Gastrocnemius medialis (tissue), 4 donors: ENCODE measurements at regions not wholly inside any gene's neighbourhood (a gene's known extent, or its start where the extent isn't known, plus 50 kb on each side); places are given as distances from the start of the nearest gene placed in this dataset.
"Not testable (repeated sequence)": the region's sequence is repeated elsewhere in the genome, so short reads cannot be mapped to it uniquely, and the experiment has no call there.

Experiments
- ATAC-seq, 2 donors: fragments of 150-250 bp; one replicate each; pipeline ENCODE4 v1.9.1; 2016
- DNase-seq, 2 donors: peaks; one replicate each; pipeline ENCODE4 v3.0.0-alpha.2; 2019
- H3K27ac ChIP-seq, 4 donors: fragments of 200-600 bp; sonication (generic); 1 replicate in 1 of 4; 2 replicates in 3 of 4; pipeline ENCODE4 v1.5.1; 2016 to 2018; ENCODE audit warnings: mild to moderate bottlenecking in 2 of 4, moderate library complexity in 1 of 4
- H3K27me3 ChIP-seq, 3 donors: fragments of 200-600 bp; sonication (generic) in 2 of 3; 1 replicate in 1 of 3; 2 replicates in 2 of 3; pipeline versions ENCODE4 v1.5.1 to v1.6.0; 2016 to 2019; ENCODE audit warnings: mild to moderate bottlenecking in 1 of 3, moderate library complexity in 1 of 3
- H3K36me3 ChIP-seq, 2 donors: fragments of 200-600 bp; sonication (generic) in 1 of 2; one replicate each; pipeline ENCODE4 v1.5.1; 2017 to 2018
- H3K4me1 ChIP-seq, 2 donors: fragments of 200-600 bp; sonication (generic) in 1 of 2; one replicate each; pipeline ENCODE4 v1.5.1; 2016 to 2017; ENCODE audit warnings: mild to moderate bottlenecking in 2 of 2
- H3K4me3 ChIP-seq, 4 donors: fragments of 200-600 bp; sonication (generic) in 3 of 4; 1 replicate in 1 of 4; 2 replicates in 3 of 4; pipeline ENCODE4 v1.5.1; 2016 to 2019; ENCODE audit warnings: mild to moderate bottlenecking in 2 of 4
- H3K9me3 ChIP-seq, 3 donors: fragments of 200-600 bp; sonication (generic) in 2 of 3; 1 replicate in 1 of 3; 2 replicates in 2 of 3; pipeline ENCODE4 v1.5.1; 2016 to 2019
- CTCF ChIP-seq, 5 experiments: fragments of 450-650 bp in 3 of 5; fragments of 200-600 bp in 2 of 5; sonication (generic) in 2 of 5; IDR thresholded peaks in 4 of 5; conservative IDR thresholded peaks in 1 of 5; 1 replicate in 4 of 5; 2 replicates in 1 of 5; pipeline ENCODE4 v1.5.1; 2016 to 2019; ENCODE audit warnings: antibody characterized with exemption in 5 of 5, mild to moderate bottlenecking in 3 of 5, moderate library complexity in 3 of 5
- POLR2A ChIP-seq, 2 donors: fragments of 450-650 bp; IDR thresholded peaks; one replicate each; pipeline ENCODE4 v1.6.1; 2017; ENCODE audit warnings: antibody characterized with exemption in 2 of 2, mild to moderate bottlenecking in 2 of 2, moderate library complexity in 2 of 2
- in situ Hi-C, 4 donors: fragments of 200-750 bp; cut with MboI; loops; one replicate each; pipeline versions ENCODE4 v1.15.0 to v1.8.0; 2017; ENCODE audit warnings: low sequenced_read_pairs in 4 of 4
- intact Hi-C: fragments of 100-400 bp; cut with DNase I; formaldehyde crosslinking; loops from one replicate; pipeline ENCODE4 v1.15.1; 2023; ENCODE audit warnings: low total_unique reads

DNA sequence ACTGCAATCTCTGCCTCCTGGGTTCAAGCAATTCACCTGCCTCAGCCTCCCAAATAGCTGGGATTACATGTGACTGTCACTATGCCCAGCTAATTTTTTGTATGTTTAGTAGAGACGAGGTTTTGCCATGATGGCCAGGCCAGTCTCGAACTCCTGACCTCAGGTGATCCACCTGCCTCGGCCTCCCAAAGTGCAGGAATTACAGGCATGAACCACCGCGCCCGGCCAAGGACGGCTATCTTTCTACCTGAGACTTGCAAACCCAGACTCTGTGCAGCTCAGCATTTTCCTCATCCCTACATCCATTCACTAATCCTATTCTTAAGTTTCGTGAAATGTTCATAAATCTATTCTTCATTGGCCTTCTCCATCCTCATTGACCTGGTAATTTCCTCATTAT is 330.0 kb downstream of the ANTXR2 start:
- no peak overlapping the region for H3K4me3 ChIP-seq
- in situ Hi-C loops (no loop called here), intact Hi-C loops (no loop called here)
- no peaks in the 10 kb centered on the region for H3K4me1 ChIP-seq
- H3K9me3 ChIP-seq, result no peaks in the 10 kb centered on the region
- DNase-seq (no peak), ATAC-seq (no peak)
- H3K27ac ChIP-seq, result no peak overlapping the region
- TF ChIP-seq CTCF (IDR thresholded peaks at IDR 0.05 in 4 of 5, conservative IDR thresholded peaks at IDR 0.05 in 1 of 5), result no peak
- TF ChIP-seq POLR2A (IDR thresholded peaks at IDR 0.05), result no peak
- no peaks in the 10 kb centered on the region for H3K36me3 ChIP-seq
- no peaks in the 10 kb centered on the region for H3K27me3 ChIP-seq

DNA sequence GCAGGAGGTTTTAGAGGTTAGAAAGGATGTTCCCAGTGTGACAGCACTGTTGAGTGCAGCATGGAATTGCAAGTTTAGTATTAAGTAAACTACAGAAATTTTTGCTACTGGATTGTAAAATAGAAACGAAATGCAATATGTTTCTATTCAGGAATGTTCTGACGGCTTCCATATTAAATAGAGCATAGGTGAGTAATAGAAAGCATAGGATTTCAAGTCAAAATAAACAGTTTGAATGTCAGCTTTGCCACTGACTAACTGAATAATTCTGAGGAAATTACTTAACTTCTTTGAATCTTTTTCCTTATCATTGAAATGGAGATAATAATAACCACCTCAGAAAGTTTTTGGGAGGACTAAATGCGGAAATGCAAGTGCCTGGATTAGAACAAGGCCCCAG is 331.9 kb upstream of the GK2 start:
- Histone ChIP-seq H3K4me3 (no peak overlapping the region), H3K27me3 (no peaks in the 10 kb centered on the region), H3K4me1 (no peaks in the 10 kb centered on the region), H3K9me3 (no peaks in the 10 kb centered on the region), H3K27ac (no peak overlapping the region), H3K36me3 (no peaks in the 10 kb centered on the region)
- ATAC-seq, result no peak
- intact Hi-C loops, result no loop called here
- in situ Hi-C loops, result no loop called here
- TF ChIP-seq CTCF (IDR thresholded peaks at IDR 0.05 in 4 of 5, conservative IDR thresholded peaks at IDR 0.05 in 1 of 5) (no peak), POLR2A (IDR thresholded peaks at IDR 0.05) (no peak)
- no peak for DNase-seq

DNA sequence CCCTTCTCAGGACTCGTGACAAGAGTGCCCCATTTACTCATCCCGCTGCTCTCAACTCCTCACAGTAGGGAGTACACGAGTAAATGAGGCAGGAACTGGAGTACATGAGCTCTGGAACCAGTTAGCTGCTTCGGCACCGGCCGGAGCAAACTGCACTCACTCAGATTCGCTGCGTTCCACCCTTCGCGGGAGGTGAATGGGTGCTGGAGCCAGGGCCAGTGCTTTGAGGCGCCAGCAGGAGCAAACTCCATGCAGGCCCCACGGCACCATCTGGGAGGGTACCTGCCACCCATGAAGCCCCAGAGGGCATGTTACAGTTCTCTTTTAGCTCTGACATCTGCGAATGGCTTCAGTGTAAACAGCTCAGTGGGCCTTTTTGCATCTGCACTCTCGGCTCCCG is 315.5 kb upstream of the GK2 start:
- Histone ChIP-seq H3K36me3 (no peaks in the 10 kb centered on the region), H3K4me1 (no peaks in the 10 kb centered on the region), H3K9me3 (no peaks in the 10 kb centered on the region), H3K27ac (no peak overlapping the region), H3K27me3 (no peaks in the 10 kb centered on the region), H3K4me3 (no peak overlapping the region)
- in situ Hi-C loops (no loop called here), intact Hi-C loops (no loop called here)
- no peak for DNase-seq
- no peak for TF ChIP-seq POLR2A (IDR thresholded peaks at IDR 0.05)
- TF ChIP-seq CTCF (IDR thresholded peaks at IDR 0.05 in 4 of 5, conservative IDR thresholded peaks at IDR 0.05 in 1 of 5), result no peak
- ATAC-seq, result no peak

DNA sequence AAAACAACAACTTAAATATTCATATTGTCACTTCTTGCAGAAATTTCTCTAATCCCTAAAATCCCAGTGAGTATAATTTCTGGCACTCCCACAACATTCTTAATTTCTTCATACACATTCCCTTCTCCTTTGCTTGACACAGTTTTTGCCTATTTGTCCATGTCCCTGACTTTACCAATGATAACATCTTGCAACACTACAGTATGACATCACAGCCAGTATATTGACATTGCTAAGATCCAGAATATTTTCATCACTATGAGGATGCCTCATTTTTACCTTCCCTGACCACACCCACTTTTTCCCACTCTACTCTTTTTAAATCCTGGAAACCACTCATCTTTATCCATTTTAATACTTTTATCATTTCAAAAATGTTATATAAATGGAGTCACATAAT is 292.3 kb upstream of the GK2 start:
- Histone ChIP-seq H3K27me3 (no peaks in the 10 kb centered on the region), H3K9me3 (no peaks in the 10 kb centered on the region), H3K4me1 (no peaks in the 10 kb centered on the region), H3K4me3 (no peak overlapping the region), H3K27ac (no peak overlapping the region), H3K36me3 (no peaks in the 10 kb centered on the region)
- DNase-seq (no peak), ATAC-seq (no peak)
- in situ Hi-C loops (no loop called here), intact Hi-C loops (no loop called here)
- no peak for TF ChIP-seq CTCF (IDR thresholded peaks at IDR 0.05 in 4 of 5, conservative IDR thresholded peaks at IDR 0.05 in 1 of 5)
- TF ChIP-seq POLR2A (IDR thresholded peaks at IDR 0.05), result no peak

GRCh38 chr4:79697444-79697843 is 289.4 kb upstream of the GK2 start:
- Histone ChIP-seq H3K27me3 (no peaks in the 10 kb centered on the region), H3K4me1 (no peaks in the 10 kb centered on the region), H3K9me3 (no peaks in the 10 kb centered on the region), H3K27ac (no peak overlapping the region), H3K36me3 (no peaks in the 10 kb centered on the region), H3K4me3 (no peak overlapping the region)
- intact Hi-C loops, result no loop called here
- no peak for ATAC-seq
- DNase-seq, result no peak
- TF ChIP-seq POLR2A (IDR thresholded peaks at IDR 0.05), result no peak
- TF ChIP-seq CTCF (IDR thresholded peaks at IDR 0.05 in 4 of 5, conservative IDR thresholded peaks at IDR 0.05 in 1 of 5), result no peak
- in situ Hi-C loops, result no loop called here

GRCh38 chr4:79696534-79696933 is 288.5 kb upstream of the GK2 start:
- DNase-seq, intact Hi-C loops, H3K36me3 ChIP-seq, ATAC-seq, H3K27ac ChIP-seq, in situ Hi-C loops, H3K4me1 ChIP-seq, H3K27me3 ChIP-seq, H3K9me3 ChIP-seq, H3K4me3 ChIP-seq: not testable (repeated sequence)
